Neural progenitor cell (in vitro differentiated cells): ENCODE measurements at regions not wholly inside any gene's neighbourhood (a gene's known extent, or its start where the extent isn't known, plus 50 kb on each side); places are given as distances from the start of the nearest gene placed in this dataset.

ENCODE experiments used
- EZH2phosphoT487 ChIP-seq: fragments of 200-600 bp; sonication (generic); IDR thresholded peaks from 2 replicates; pipeline ENCODE4 v1.6.1; 2017; ENCODE audit warnings: antibody characterized with exemption
- TF ChIP-seq, protein P1 (sequence below): fragments of 200-600 bp; sonication (generic); IDR thresholded peaks from 2 replicates; pipeline ENCODE4 v1.5.1; 2017; ENCODE audit warnings: antibody characterized with exemption, mild to moderate bottlenecking

DNA sequence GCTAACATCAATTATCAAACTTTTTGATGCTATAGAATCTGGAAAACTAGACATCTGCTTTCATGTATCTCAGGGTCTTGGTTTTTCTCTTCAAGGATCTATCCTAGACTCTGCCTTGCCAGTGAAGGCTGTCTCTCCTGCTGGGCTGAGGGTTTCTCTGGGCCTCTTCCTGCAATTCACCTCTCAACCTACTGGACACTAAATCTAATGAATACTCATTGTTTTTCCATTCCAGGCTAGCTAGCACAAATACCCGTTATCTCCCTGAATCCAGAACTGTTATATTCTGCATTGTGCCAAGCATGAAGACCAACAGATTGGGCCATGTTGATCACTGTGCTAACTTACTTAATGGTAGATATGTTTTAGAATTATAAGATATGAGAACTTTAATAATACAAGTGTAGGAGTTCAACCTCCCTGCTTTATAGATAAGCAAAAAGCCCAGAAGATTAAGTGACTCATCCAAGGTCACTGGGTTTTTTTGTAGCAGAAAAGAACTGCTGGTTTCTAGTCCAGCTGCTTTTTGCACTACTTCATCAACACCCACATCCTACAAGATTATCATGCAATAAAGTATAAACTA lies 56.5 kb upstream of the RNF38 start:
- TF ChIP-seq, protein P1, sequence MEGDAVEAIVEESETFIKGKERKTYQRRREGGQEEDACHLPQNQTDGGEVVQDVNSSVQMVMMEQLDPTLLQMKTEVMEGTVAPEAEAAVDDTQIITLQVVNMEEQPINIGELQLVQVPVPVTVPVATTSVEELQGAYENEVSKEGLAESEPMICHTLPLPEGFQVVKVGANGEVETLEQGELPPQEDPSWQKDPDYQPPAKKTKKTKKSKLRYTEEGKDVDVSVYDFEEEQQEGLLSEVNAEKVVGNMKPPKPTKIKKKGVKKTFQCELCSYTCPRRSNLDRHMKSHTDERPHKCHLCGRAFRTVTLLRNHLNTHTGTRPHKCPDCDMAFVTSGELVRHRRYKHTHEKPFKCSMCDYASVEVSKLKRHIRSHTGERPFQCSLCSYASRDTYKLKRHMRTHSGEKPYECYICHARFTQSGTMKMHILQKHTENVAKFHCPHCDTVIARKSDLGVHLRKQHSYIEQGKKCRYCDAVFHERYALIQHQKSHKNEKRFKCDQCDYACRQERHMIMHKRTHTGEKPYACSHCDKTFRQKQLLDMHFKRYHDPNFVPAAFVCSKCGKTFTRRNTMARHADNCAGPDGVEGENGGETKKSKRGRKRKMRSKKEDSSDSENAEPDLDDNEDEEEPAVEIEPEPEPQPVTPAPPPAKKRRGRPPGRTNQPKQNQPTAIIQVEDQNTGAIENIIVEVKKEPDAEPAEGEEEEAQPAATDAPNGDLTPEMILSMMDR, result no peak
- no peak for TF ChIP-seq EZH2phosphoT487
